GM23248 (cell line): ENCODE measurements at regions not wholly inside any gene's neighbourhood (a gene's known extent, or its start where the extent isn't known, plus 50 kb on each side); places are given as distances from the start of the nearest gene placed in this dataset.

Experiments used
- DNase-seq: peaks from one replicate; pipeline ENCODE4 v3.0.0-alpha.2; 2015
- H2AFZ ChIP-seq: fragments of 200-600 bp; sonication (generic); 2 replicates; pipeline ENCODE4 v1.6.1; 2016; ENCODE audit warnings: antibody characterized with exemption
- H3F3A ChIP-seq: fragments of 200-600 bp; sonication (generic); 2 replicates; pipeline ENCODE4 v1.6.1; 2016; ENCODE audit warnings: mild to moderate bottlenecking, antibody characterized with exemption, mixed run types; ENCODE audit not compliant: insufficient read depth
- H3K27ac ChIP-seq: fragments of 200-600 bp; sonication (generic); 2 replicates; pipeline ENCODE4 v1.5.1; 2016; ENCODE audit warnings: mild to moderate bottlenecking
- H3K27me3 ChIP-seq: fragments of 200-600 bp; sonication (generic); replicated peaks from 2 replicates; pipeline ENCODE4 v1.6.1; 2016; ENCODE audit warnings: mild to moderate bottlenecking; ENCODE audit not compliant: insufficient read depth
- H3K36me3 ChIP-seq: fragments of 200-600 bp; sonication (generic); 2 replicates; pipeline ENCODE4 v1.6.1; 2016; ENCODE audit warnings: low read depth, mild to moderate bottlenecking
- H3K4me1 ChIP-seq: fragments of 200-600 bp; sonication (generic); 2 replicates; pipeline ENCODE4 v1.6.1; 2016; ENCODE audit warnings: mild to moderate bottlenecking; ENCODE audit not compliant: insufficient read depth
- H3K4me2 ChIP-seq: fragments of 200-600 bp; sonication (generic); one replicate; pipeline ENCODE4 v1.6.1; 2016; ENCODE audit warnings: mild to moderate bottlenecking; ENCODE audit not compliant: unreplicated experiment
- H3K4me3 ChIP-seq: fragments of 200-600 bp; sonication (generic); 2 replicates; pipeline ENCODE4 v1.5.1; 2016; ENCODE audit warnings: mild to moderate bottlenecking
- H3K79me2 ChIP-seq: fragments of 200-600 bp; sonication (generic); 2 replicates; pipeline ENCODE4 v1.6.1; 2016; ENCODE audit warnings: mild to moderate bottlenecking; ENCODE audit not compliant: insufficient read depth
- H3K9ac ChIP-seq: fragments of 200-600 bp; sonication (generic); 2 replicates; pipeline ENCODE4 v1.6.1; 2016; ENCODE audit warnings: mild to moderate bottlenecking
- H3K9me2 ChIP-seq: fragments of 200-600 bp; sonication (generic); 2 replicates; pipeline ENCODE4 v1.6.1; 2016; ENCODE audit warnings: mixed run types, mild to moderate bottlenecking, moderate library complexity; ENCODE audit not compliant: insufficient read depth
- H3K9me3 ChIP-seq: fragments of 200-600 bp; sonication (generic); one replicate; pipeline ENCODE4 v1.6.1; 2017; ENCODE audit warnings: low read depth
- H4K20me1 ChIP-seq: fragments of 200-600 bp; sonication (generic); 2 replicates; pipeline ENCODE4 v1.6.0; 2016; ENCODE audit not compliant: insufficient read depth
- EZH2 ChIP-seq: fragments of 200-600 bp; sonication (generic); IDR thresholded peaks from 2 replicates; pipeline ENCODE4 v1.6.1; 2018; ENCODE audit warnings: antibody characterized with exemption, mild to moderate bottlenecking; ENCODE audit not compliant: insufficient read depth, poor library complexity, severe bottlenecking
- EZH2phosphoT487 ChIP-seq: fragments of 200-600 bp; sonication (generic); IDR thresholded peaks from 2 replicates; pipeline ENCODE4 v1.6.1; 2018; ENCODE audit warnings: antibody characterized with exemption, moderate library complexity, mild to moderate bottlenecking, low read depth; ENCODE audit not compliant: insufficient read depth
- WGBS, 2 experiments: methylation state at CpG; one replicate each; pipeline ENCODE4 v1.1.6; 2015 to 2017; ENCODE audit warnings: low lambda C conversion rate in 2 of 2, low coverage in 1 of 2; ENCODE audit errors: missing lambda C conversion rate in 2 of 2; 5-methylcytosine and 5-hydroxymethylcytosine counted together
- in situ Hi-C: fragments of 300-500 bp; cut with MboI; formaldehyde crosslinking; loops from 2 replicates; pipeline ENCODE4 v1.15.0; 2020

DNA sequence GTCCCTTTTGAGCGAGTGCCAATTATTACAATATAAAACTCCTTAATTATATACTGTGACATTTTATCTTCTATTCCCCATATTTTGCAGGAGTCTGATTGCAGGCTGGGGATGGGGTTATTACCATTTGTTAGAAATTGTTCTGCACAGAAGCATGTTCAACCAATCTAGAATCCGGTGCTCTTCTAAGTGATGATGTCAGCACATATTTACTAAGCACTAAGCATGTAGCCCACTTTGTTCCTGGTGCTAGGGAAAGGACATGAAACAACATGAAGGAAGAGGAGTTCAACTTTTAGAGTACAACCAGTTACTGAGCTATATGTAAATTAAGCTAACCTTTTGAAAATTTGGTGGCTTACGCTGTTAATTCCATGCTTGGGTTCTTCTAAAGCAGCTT is 52.8 kb upstream of the IL1RAPL2 start:
- Histone ChIP-seq H3K4me3 (no peak overlapping the region), H3K4me2 (no peak overlapping the region), H4K20me1 (no peaks in the 10 kb centered on the region), H3K4me1 (no peaks in the 10 kb centered on the region), H3K27ac (no peak overlapping the region), H3K27me3 (no peaks in the 10 kb centered on the region), H3K79me2 (no peaks in the 10 kb centered on the region), H3K9ac (no peak overlapping the region), H2AFZ (no peak overlapping the region), H3K36me3 (no peaks in the 10 kb centered on the region), H3K9me3 (no peaks in the 10 kb centered on the region), H3F3A (no peaks in the 10 kb centered on the region), H3K9me2 (no peaks in the 10 kb centered on the region)
- WGBS, 2 experiments = 3 to 8% methylated on average over 3 of the region's 3 CpGs
- TF ChIP-seq EZH2phosphoT487 (no peak), EZH2 (no peak)
- in situ Hi-C loops = no loop called here
- no peak for DNase-seq

DNA sequence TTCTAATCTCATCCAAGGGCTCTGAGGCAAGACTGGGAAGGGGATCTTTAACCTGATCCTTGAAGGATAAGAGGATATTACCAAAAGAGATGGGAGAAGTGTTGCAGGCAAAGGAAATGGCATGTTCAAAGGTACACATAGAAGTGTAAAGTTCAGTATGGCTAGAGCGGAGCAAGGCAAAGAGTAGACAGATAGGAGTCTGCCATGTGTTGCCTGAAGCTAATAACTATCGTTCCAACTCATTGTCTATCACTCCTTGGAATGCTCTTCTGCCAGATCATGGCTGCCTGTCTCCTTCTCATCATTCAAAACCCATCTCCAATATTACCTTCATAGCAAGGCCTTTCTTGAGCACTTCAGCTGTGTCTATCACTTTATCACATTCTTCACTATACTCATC is 55.2 kb upstream of the IL1RAPL2 start:
- no peak overlapping the region for H3K27ac ChIP-seq
- no peak for TF ChIP-seq EZH2phosphoT487
- no peak for TF ChIP-seq EZH2
- H3K9me2 ChIP-seq = no peaks in the 10 kb centered on the region
- no peaks in the 10 kb centered on the region for H3K27me3 ChIP-seq
- WGBS, 2 experiments = 13 to 19% methylated on average over 2 of the region's 2 CpGs
- H3F3A ChIP-seq = no peaks in the 10 kb centered on the region
- H3K4me3 ChIP-seq = no peak overlapping the region
- in situ Hi-C loops = no loop called here
- H3K79me2 ChIP-seq = no peaks in the 10 kb centered on the region
- H3K4me2 ChIP-seq = no peak overlapping the region
- no peaks in the 10 kb centered on the region for H3K9me3 ChIP-seq
- no peak for DNase-seq
- H4K20me1 ChIP-seq = no peaks in the 10 kb centered on the region
- no peaks in the 10 kb centered on the region for H3K36me3 ChIP-seq
- H2AFZ ChIP-seq = no peak overlapping the region
- no peak overlapping the region for H3K9ac ChIP-seq
- H3K4me1 ChIP-seq = no peaks in the 10 kb centered on the region

DNA sequence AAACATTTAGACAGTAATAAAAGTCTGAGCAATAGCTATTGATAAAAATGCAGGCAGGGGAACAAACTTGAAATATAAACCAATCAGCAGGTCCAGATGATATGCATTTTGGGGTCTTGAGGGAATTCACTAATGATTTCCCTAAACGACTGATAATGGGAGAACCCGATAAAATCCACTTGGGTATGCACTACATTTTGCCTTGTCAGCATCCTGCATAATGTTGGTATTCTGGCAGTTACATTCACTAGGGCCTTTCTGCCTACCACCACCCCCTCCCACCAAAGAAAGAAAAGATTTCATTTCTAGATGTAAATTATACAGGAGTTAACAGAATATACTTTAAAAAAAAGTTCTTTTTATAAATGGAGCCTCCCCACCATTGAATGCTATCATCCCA is 63.5 kb upstream of the IL1RAPL2 start:
- Histone ChIP-seq H4K20me1 (no peaks in the 10 kb centered on the region), H3K4me3 (no peak overlapping the region), H3K4me1 (no peaks in the 10 kb centered on the region), H3K36me3 (no peaks in the 10 kb centered on the region), H3K9ac (no peak overlapping the region), H3K27ac (no peak overlapping the region), H3K9me3 (no peaks in the 10 kb centered on the region), H3K4me2 (no peak overlapping the region), H3F3A (no peaks in the 10 kb centered on the region), H3K79me2 (no peaks in the 10 kb centered on the region), H2AFZ (no peak overlapping the region), H3K27me3 (no peaks in the 10 kb centered on the region), H3K9me2 (no peaks in the 10 kb centered on the region)
- 12 to 16% methylated on average over 2 of the region's 2 CpGs for WGBS, 2 experiments
- in situ Hi-C loops = no loop called here
- TF ChIP-seq EZH2phosphoT487 = no peak
- TF ChIP-seq EZH2 = no peak
- DNase-seq = no peak

DNA sequence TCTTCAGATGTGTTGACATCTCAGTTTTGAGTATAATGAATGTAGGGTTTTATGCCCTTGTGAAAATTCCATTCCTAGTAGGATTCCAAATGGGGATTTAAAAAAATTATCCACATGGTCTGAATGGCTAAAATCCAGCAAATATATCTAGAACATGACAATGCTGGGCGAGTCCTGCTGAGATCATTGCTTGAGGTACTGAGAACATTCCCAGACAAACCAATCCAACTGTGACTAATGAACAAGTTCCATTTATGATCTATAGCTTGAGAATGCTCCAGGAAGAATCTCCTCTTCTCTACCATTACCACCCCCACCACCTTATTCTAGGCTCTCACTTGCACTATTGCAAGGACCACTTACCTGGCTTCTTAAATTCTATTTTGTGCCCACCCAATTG is 77.2 kb upstream of the IL1RAPL2 start:
- 0 to 11% methylated on average over 1 of the region's 1 CpG for WGBS, 2 experiments
- H3K4me2 ChIP-seq = no peak overlapping the region
- no peaks in the 10 kb centered on the region for H3K9me3 ChIP-seq
- no peaks in the 10 kb centered on the region for H3K79me2 ChIP-seq
- H3K4me1 ChIP-seq = no peaks in the 10 kb centered on the region
- in situ Hi-C loops = no loop called here
- no peaks in the 10 kb centered on the region for H4K20me1 ChIP-seq
- no peaks in the 10 kb centered on the region for H3K36me3 ChIP-seq
- H2AFZ ChIP-seq = no peak overlapping the region
- H3K4me3 ChIP-seq = no peak overlapping the region
- H3K9me2 ChIP-seq = no peaks in the 10 kb centered on the region
- no peak overlapping the region for H3K9ac ChIP-seq
- TF ChIP-seq EZH2 = no peak
- no peak for TF ChIP-seq EZH2phosphoT487
- H3F3A ChIP-seq = no peaks in the 10 kb centered on the region
- peak; percentile 1 for DNase-seq
- H3K27me3 ChIP-seq = no peaks in the 10 kb centered on the region
- H3K27ac ChIP-seq = no peak overlapping the region

DNA sequence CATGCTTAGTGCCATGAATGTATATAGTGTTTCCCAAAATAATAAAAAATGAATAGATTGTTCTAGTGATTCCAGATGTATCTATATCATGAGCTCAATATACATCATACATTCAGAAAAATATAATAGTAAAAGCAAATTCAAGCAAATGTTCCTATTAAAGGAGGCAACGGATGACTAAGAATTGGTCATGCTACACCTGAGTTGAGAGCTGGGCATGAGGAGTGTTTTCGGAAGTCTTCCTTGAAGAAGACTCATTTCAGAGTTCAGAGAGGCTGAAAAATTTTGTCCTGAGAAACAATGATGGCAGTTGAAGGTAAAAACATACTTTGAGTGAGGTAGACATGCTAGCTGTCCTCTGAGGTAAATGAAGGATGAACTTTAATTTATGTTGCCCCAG is 79.3 kb upstream of the IL1RAPL2 start:
- Histone ChIP-seq H3K36me3 (no peaks in the 10 kb centered on the region), H3K9me2 (no peaks in the 10 kb centered on the region), H3K4me3 (no peak overlapping the region), H3K27me3 (no peaks in the 10 kb centered on the region), H2AFZ (no peak overlapping the region), H3K4me1 (no peaks in the 10 kb centered on the region), H3K9ac (no peak overlapping the region), H3K4me2 (no peak overlapping the region), H3K9me3 (no peaks in the 10 kb centered on the region), H3F3A (no peaks in the 10 kb centered on the region), H3K27ac (no peak overlapping the region), H3K79me2 (no peaks in the 10 kb centered on the region), H4K20me1 (no peaks in the 10 kb centered on the region)
- DNase-seq = no peak
- WGBS, 2 experiments = 17 to 18% methylated on average over 2 of the region's 2 CpGs
- TF ChIP-seq EZH2phosphoT487 = no peak
- no peak for TF ChIP-seq EZH2
- in situ Hi-C loops = no loop called here
